GM21390 (cell line): ENCODE measurements at regions not wholly inside any gene's neighbourhood (a gene's known extent, or its start where the extent isn't known, plus 50 kb on each side); places are given as distances from the start of the nearest gene placed in this dataset.

Experiments used
- ATAC-seq: cut with Tn5 transposase; IDR thresholded peaks from one replicate; pipeline ENCODE4 v1.9.1; 2021; ENCODE audit not compliant: unreplicated experiment

DNA sequence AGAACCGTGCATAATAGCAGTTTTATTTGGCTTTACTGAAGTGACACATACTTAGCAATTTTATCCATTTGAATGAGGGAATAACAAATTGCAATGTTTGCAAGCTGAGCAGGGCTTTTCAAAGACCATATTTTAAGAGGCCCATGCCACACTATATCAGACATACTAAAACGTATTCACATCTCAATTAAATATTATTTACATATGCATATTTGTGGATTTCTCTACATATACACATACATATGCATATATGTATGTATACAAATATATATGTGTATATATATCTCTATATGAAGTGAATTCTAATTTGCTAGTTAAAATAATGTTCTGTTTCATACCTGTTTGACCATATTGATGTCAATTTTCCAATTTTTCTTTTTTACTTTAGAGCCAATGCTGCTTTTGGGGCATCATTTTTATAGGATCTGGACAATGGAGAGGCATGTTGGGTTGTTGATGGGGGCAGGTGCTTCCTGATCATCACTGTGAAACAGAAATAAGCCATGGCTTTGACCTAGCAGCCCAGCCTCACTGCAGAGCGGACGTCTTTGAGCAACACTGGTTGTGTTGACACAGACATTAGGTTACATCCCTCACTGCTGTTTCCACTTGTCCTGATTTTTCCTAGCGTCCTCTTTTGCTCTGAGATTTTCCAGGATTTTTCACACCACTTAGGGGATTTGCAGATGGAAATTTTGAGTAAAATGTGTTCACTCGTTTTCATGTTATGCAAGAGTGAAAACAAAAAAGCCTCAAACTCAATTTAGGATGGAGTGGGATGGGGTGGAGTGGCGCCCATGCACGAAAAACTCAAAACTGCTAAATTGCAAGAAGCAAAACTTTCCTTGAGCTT is 56.9 kb downstream of the RDH14 start:
- no peak for ATAC-seq

DNA sequence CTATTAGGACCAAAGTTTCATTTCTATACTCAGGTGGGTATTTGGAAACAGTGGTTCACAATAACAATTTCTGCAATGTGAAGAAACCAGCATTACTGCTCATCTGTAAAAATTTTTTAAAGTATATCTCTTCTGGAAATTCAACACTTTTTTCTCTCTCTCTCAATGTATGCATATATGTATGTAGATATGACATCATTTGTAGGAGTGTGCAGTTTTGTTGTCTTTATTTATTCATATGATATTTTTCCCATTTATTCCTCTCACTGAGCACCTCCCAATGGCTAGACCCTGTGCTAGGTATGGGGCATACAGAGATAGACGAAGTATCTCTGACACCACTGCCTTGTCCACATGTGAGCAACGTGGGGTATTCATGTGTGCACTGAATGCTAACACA is 58.3 kb downstream of the RDH14 start:
- ATAC-seq: no peak

DNA sequence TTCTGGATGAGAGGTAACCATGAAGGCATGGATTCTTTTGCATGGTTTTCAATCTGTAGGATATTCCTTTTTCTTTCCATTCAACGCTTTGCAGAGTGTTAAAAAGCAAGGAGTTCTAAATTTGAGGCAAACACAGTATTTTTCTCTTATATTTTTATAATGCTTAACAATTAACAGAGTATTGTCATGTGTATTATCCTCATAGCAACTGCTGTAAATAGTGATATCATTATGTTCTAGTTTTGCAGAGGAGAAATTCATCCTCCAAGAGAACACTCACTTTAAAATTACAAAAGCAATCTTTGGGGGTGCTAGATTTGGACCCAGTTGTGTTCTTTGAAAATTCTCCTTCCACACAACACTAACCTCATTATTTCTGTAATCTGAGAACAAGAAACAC is 58.7 kb downstream of the RDH14 start:
- ATAC-seq: no peak

DNA sequence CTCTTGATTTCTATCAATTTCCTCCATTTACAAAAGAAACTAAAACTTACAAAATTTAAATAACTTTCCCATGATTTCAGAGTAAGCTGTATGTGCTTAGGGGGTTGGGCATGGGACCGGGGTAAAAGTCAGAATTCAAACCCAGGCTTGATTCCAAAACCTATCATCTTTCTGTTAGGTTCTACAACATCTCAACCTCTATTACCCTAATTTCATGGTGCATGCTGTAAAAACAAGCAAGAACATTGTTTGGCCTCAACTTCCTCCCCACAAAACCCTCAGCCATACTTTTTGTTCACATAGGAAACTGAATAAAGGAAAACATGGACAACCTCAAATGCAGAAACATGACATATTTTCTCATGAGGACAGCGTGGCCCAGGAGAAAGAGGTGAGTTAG is 59.3 kb downstream of the RDH14 start:
- no peak for ATAC-seq

GRCh38 chr2:18500333-18500732 is 60.1 kb downstream of the RDH14 start:
- ATAC-seq: no peak

DNA sequence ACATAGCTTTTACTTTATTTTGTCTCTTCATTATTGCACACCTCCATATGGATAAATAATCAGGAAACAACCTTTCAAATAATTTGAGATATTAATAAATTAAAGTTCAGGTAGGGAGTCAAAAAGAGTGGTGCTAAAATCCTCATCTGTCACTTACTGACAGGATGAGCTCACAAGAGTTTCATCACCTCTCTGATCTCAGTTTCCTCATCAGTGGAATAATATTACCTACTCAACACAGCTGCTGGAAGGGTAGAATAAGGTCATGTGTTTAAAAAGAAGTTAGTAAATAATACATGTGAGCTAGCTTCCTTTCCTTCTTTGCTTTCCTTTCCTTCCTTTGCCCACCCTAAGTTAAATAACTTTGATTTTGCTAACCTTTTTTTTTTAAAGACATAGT is 61.9 kb downstream of the RDH14 start:
- ATAC-seq: no peak

DNA sequence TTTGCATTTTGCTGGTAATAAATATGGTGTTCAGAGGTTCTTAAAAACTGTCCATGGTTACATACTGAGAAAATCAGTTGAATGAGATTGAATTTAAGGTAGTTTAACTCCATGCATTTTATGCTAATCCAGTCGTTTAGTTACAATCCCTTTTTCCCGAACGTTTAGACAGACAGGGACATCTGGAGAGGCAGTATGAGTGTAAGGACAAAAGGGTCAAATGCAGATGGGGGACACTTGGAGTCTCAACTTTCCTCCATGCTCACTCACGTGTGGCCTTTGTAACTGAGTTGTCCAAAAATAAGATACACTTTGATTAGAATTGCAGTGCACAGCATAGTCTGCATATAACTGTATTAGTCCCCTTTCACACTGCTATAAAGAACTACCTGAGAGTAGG is 63.9 kb downstream of the RDH14 start:
- no peak for ATAC-seq

DNA sequence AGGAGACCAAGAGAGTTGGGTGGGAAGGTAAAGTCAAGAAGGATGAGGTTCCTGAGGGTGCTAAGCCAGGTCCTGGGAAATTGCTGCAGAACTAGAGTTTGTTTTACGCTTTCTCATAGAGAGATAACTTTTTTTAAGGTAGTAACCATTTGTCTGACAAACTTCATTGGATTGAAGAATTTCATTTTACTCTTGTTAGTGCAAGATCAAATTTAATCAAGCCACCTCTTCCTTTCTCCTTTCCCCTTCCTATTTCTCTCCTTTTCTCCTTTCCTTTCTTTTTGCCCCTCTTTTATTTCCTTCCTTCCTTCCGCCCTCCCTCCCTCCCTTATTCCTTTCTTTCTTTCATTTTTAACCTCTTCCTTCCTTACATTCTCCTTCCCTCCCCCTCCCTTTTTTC is 65.4 kb downstream of the RDH14 start:
- no peak for ATAC-seq

GRCh38 chr2:18492721-18493120 is 67.7 kb downstream of the RDH14 start:
- no peak for ATAC-seq

GRCh38 chr2:18491577-18491976 is 68.9 kb downstream of the RDH14 start:
- no peak for ATAC-seq

DNA sequence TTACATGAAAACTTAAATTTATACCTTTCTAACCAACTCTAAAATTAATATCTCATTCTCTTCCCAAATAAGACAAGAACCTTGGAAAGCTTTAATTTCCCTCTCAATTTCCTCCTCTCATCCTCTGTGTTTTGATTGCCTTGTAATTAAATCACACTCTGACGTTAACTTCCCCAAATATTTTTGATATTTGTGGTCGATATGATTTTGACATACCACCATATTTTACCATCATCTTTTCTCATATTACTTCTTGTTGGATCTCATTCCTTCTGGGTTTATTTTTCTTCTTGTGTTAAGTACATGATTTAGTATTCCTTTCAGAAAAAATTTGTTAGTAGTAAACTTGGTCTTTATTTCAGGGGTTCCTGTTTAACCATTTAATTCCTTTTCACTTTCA is 69.6 kb downstream of the RDH14 start:
- ATAC-seq: no peak

DNA sequence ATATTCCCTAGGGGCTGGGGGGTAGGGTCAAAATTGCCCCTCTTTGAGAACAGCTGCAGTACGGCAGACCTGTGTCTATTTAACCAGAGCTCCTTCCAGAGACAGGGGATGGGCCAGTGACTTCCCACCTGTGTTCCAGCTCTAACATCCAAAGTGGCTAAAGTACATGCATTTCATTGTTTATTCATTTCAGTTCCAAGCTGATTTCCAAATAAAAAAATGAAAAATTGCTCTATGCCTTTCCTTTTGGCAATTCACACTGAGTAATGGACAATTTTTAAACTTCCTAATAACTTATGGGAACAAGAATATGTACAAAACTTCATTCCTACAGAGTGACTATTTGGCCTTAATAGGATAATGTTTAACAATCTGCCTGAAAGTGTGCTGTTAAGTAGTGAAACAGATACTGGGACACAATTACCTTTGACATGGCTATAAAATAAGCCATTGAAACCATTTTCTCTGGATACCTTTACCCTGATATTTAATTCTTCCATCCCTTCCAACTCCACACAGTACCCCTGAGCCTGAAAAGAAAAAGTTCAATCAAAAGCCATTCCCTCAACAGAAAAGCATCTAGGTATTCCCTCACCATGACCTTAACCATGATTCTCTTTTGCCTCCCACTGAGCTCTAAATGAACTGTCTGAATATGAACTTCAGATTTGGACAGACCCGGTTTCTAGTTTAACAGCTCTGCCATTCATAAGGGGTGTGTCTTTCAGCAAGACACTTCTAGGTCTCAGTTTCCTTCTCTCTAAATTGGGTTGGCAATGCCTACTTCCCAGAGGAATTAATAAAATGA is 73.1 kb downstream of the RDH14 start:
- no peak for ATAC-seq

- ATAC-seq: no peak
These were observed 75.8 kb downstream of the RDH14 start for GRCh38 chr2:18484625-18485024.

DNA sequence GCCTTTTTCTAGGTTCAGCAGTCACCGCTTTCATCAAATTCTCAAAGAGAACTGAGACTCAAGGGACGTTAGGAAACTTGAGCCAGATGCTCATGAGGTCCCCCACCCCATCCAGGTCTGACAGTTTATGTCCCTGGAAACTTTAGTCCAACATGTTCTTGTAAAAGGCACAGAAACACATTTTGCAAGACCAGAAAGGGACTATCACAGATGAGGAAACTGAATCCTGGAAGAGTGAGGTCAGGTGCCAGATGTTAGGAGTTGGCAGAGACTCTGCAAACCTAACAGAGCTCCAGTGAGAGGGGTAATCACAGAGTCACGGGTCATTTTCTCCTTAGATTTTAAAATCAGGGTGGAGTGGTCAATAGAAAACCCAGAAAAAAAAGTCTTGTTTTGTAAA is 76.6 kb downstream of the RDH14 start:
- no peak for ATAC-seq

DNA sequence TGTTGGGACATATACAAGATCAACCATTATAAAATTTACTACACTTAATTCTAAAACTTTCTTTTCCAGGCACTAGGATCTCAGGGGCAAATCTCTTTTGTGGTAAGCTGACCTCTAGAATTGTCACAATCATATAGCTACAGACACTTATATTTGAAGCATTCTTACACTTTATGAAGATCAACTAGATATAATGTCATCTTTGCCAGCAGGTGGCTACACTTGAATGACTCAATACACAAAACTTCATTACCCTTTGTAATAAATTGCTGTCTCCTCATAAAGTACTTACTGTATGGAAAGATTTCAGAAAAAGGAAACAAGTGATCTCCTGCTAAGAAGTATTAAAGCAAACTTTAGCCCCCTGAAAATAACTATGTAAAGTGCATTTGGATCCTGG is 77.8 kb downstream of the RDH14 start:
- no peak for ATAC-seq

- ATAC-seq: no peak
These were observed 80.5 kb downstream of the RDH14 start for GRCh38 chr2:18479947-18480369.

DNA sequence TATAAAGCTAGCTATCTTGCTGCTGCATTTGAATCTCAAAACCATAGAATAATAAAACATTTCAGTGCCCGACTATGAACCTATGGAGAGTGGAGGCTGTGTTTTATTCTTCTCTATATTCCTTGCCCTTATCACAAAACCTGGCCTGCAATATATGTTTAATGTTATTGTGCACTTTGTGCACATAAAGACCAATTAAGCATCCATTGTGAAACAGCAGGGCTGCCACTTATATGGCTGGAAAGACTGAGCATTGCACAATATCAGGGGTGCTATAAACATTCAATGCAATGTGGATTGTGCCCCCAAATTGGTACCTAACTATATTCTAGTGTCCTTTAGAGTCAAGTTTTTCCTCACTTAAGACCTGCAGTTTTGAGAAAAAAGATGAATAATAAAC is 83.2 kb downstream of the RDH14 start:
- no peak for ATAC-seq

GRCh38 chr2:18476484-18476883 is 84.0 kb downstream of the RDH14 start:
- no peak for ATAC-seq

DNA sequence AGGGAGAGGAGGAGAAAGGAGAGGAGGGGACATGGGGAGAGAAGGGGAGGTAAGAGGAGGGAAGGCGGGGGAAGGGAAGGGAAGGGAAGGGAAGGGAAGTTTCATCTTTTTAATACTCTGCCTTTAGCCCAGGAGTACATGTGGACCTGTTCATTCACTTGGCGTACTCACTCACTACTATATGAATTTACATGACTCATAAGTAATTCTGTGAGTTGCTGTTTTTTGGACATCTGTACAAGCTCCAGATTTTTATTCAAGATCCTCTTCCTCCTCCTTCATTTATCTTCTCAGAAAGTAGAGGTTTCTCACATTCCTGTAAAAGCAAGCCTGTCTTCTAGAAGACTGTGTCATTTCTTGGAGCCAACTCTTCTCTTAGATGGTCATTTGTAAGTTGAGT is 84.6 kb downstream of the RDH14 start:
- no peak for ATAC-seq

- no peak for ATAC-seq
These were observed 85.8 kb downstream of the RDH14 start for GRCh38 chr2:18474700-18475099.

DNA sequence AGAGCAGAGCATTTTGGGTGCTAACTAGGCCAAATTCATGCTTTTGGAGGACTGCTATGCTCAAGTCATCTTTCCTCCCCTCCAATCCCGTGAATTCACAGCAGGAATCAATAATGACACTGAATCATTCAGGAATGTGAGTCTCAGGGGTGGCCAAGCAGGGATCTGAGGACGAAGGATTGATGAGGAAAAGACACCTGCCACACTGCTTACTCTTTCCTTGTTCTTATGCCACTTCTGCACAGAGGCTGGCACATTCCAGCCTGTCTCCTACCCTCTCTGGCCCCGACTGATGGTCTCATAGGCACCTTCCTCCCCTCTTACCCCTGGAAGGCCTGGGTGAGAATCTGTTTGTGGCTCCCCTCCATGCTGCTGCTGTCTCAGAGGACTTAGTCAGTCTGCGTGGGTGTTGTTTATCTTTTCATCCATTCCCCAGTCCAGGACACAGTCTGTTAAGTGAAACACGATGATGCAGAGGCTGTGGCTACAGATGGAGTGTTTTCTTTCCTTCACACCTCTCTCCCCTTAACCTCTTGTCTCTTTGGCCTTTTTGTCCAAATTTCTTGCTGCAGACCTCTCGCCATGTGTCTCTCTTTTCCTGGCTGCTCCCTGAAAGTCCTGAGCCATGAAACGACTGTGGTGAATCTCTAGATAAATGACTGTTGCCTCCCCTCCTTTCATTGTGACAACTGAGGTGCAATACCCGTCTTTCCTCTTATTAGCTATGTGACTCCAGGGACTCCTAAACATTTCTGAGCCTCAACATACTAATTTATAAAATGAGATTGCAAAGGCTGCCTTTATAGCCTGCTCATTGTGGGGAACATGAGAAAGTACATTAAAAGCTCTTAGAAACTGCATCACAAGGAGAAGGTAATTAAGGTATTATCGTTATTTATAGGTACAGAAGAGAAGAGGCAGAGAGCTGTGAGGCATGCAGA is 86.9 kb downstream of the RDH14 start:
- no peak for ATAC-seq
